ENCODE measurements at regions not wholly inside any gene's neighbourhood (a gene's known extent, or its start where the extent isn't known, plus 50 kb on each side); places are given as distances from the start of the nearest gene placed in this dataset.

DNA sequence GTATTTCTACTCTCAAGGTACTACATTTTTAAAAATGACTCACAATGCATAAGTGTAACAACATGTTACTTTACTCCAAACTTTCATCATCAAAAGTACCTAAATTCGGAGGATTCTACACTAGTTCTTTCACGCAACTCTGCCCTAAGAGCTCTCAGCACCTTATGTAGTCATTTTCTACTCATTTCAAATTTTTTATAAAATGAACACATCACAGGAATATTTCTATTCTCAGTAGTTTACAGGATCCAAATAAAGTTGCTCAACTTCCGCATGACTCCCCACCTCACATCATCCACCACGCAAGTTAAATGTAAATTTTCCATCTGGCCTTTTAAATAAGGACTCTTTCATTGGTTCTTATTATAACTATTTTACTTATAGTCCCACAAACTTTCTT lies 344.9 kb upstream of the MANEA start:
- no peak for TF ChIP-seq POLR2A (IDR thresholded peaks at IDR 0.05; ENCODE audit: low read depth, low read length)
- TF ChIP-seq POLR2AphosphoS5 (IDR thresholded peaks at IDR 0.05; ENCODE audit: insufficient read depth, low read depth, low read length) = no peak
- TF ChIP-seq, protein P1, sequence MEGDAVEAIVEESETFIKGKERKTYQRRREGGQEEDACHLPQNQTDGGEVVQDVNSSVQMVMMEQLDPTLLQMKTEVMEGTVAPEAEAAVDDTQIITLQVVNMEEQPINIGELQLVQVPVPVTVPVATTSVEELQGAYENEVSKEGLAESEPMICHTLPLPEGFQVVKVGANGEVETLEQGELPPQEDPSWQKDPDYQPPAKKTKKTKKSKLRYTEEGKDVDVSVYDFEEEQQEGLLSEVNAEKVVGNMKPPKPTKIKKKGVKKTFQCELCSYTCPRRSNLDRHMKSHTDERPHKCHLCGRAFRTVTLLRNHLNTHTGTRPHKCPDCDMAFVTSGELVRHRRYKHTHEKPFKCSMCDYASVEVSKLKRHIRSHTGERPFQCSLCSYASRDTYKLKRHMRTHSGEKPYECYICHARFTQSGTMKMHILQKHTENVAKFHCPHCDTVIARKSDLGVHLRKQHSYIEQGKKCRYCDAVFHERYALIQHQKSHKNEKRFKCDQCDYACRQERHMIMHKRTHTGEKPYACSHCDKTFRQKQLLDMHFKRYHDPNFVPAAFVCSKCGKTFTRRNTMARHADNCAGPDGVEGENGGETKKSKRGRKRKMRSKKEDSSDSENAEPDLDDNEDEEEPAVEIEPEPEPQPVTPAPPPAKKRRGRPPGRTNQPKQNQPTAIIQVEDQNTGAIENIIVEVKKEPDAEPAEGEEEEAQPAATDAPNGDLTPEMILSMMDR (IDR thresholded peaks at IDR 0.05; ENCODE audit: extremely low read depth in 1 of 2, insufficient read depth in 1 of 2, low read depth in 1 of 2, low read length in 2 of 2) = no peak
- no peak for TF ChIP-seq JUN (IDR thresholded peaks at IDR 0.05; ENCODE audit: borderline replicate concordance, insufficient read depth, insufficient read length, low read depth)
- no peak for TF ChIP-seq MYC (IDR thresholded peaks at IDR 0.05; ENCODE audit: low read depth, low read length)
- no peak for TF ChIP-seq EZH2 (IDR thresholded peaks at IDR 0.05; ENCODE audit: borderline replicate concordance, low read depth, low read length, severe bottlenecking)
- TF ChIP-seq, protein P2, sequence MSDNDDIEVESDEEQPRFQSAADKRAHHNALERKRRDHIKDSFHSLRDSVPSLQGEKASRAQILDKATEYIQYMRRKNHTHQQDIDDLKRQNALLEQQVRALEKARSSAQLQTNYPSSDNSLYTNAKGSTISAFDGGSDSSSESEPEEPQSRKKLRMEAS (IDR thresholded peaks at IDR 0.05; ENCODE audit: insufficient read depth, insufficient read length) = no peak
- TF ChIP-seq GATA2 (IDR thresholded peaks at IDR 0.05; ENCODE audit: insufficient read depth, insufficient read length, low read depth, low read length) = no peak

All from endothelial cell of umbilical vein (primary cell).